Parathyroid adenoma (tissue), 2 donors: ENCODE measurements at regions not wholly inside any gene's neighbourhood (a gene's known extent, or its start where the extent isn't known, plus 50 kb on each side); places are given as distances from the start of the nearest gene placed in this dataset.

Experiments
- H2AFZ ChIP-seq: fragments of 300-600 bp; sonication (generic); one replicate; pipeline ENCODE4 v1.7.0; 2017; ENCODE audit warnings: antibody characterized with exemption, mild to moderate bottlenecking
- H3K27ac ChIP-seq: fragments of 300-600 bp; sonication (generic); one replicate; pipeline ENCODE4 v1.7.0; 2017
- H3K27me3 ChIP-seq: fragments of 300-600 bp; sonication (generic); one replicate; pipeline ENCODE4 v1.7.0; 2017; ENCODE audit warnings: low read length; ENCODE audit not compliant: control insufficient read depth, insufficient read depth
- H3K36me3 ChIP-seq: fragments of 300-600 bp; sonication (generic); one replicate; pipeline ENCODE4 v1.7.0; 2017; ENCODE audit warnings: low read length; ENCODE audit not compliant: control insufficient read depth, insufficient read depth
- H3K4me1 ChIP-seq: fragments of 300-600 bp; sonication (generic); one replicate; pipeline ENCODE4 v1.7.0; 2017; ENCODE audit warnings: control low read depth
- H3K4me2 ChIP-seq: fragments of 300-600 bp; sonication (generic); one replicate; pipeline ENCODE4 v1.7.0; 2017; ENCODE audit warnings: low read length
- H3K4me3 ChIP-seq: fragments of 300-600 bp; sonication (generic); one replicate; pipeline ENCODE4 v1.7.0; 2017; ENCODE audit warnings: low read depth, low read length
- H3K79me2 ChIP-seq: fragments of 300-600 bp; sonication (generic); one replicate; pipeline ENCODE4 v1.7.0; 2017; ENCODE audit warnings: control low read depth
- H3K9ac ChIP-seq: fragments of 300-600 bp; sonication (generic); one replicate; pipeline ENCODE4 v1.7.0; 2017; ENCODE audit warnings: mild to moderate bottlenecking
- H3K9me3 ChIP-seq: fragments of 300-600 bp; sonication (generic); one replicate; pipeline ENCODE4 v1.7.0; 2017; ENCODE audit warnings: low read length; ENCODE audit not compliant: control insufficient read depth
- CTCF ChIP-seq: fragments of 300-600 bp; sonication (generic); IDR thresholded peaks from one replicate; pipeline ENCODE4 v1.7.0; 2017; ENCODE audit warnings: antibody characterized with exemption, mild to moderate bottlenecking
- donor health status: primary hyperparathyroidism.

GRCh38 chr2:40953341-40953740 lies 501.5 kb upstream of the SLC8A1 start:
- no peak overlapping the region for H3K27ac ChIP-seq
- no peaks in the 10 kb centered on the region for H3K36me3 ChIP-seq
- H3K4me3 ChIP-seq, result no peak overlapping the region
- no peak for TF ChIP-seq CTCF
- no peaks in the 10 kb centered on the region for H3K79me2 ChIP-seq
- H3K9me3 ChIP-seq, result no peaks in the 10 kb centered on the region
- no peaks in the 10 kb centered on the region for H3K27me3 ChIP-seq
- H3K4me2 ChIP-seq, result no peak overlapping the region
- no peak overlapping the region for H2AFZ ChIP-seq
- H3K4me1 ChIP-seq, result no peaks in the 10 kb centered on the region
- no peak overlapping the region for H3K9ac ChIP-seq

- Histone ChIP-seq H2AFZ (no peak overlapping the region), H3K4me1 (no peaks in the 10 kb centered on the region), H3K36me3 (no peaks in the 10 kb centered on the region), H3K27ac (no peak overlapping the region), H3K9ac (no peak overlapping the region), H3K79me2 (no peaks in the 10 kb centered on the region), H3K4me2 (no peak overlapping the region), H3K4me3 (no peak overlapping the region), H3K27me3 (no peaks in the 10 kb centered on the region), H3K9me3 (no peaks in the 10 kb centered on the region)
- TF ChIP-seq CTCF, result no peak
These were observed 503.2 kb upstream of the SLC8A1 start for GRCh38 chr2:40955042-40955441.

- no peak overlapping the region for H3K27ac ChIP-seq
- no peak overlapping the region for H3K4me3 ChIP-seq
- H3K4me2 ChIP-seq, result no peak overlapping the region
- no peak overlapping the region for H3K9ac ChIP-seq
- no peaks in the 10 kb centered on the region for H3K4me1 ChIP-seq
- H3K9me3 ChIP-seq, result no peaks in the 10 kb centered on the region
- H2AFZ ChIP-seq, result no peak overlapping the region
- no peak for TF ChIP-seq CTCF
- H3K79me2 ChIP-seq, result no peaks in the 10 kb centered on the region
- H3K36me3 ChIP-seq, result no peaks in the 10 kb centered on the region
- H3K27me3 ChIP-seq, result no peaks in the 10 kb centered on the region
These were observed 503.7 kb upstream of the SLC8A1 start for GRCh38 chr2:40955635-40956034.

GRCh38 chr2:40957508-40957907 lies 505.6 kb upstream of the SLC8A1 start:
- no peaks in the 10 kb centered on the region for H3K79me2 ChIP-seq
- no peaks in the 10 kb centered on the region for H3K9me3 ChIP-seq
- H3K36me3 ChIP-seq, result no peaks in the 10 kb centered on the region
- H3K27me3 ChIP-seq, result no peaks in the 10 kb centered on the region
- H2AFZ ChIP-seq, result no peak overlapping the region
- no peak overlapping the region for H3K9ac ChIP-seq
- no peak overlapping the region for H3K4me2 ChIP-seq
- no peak overlapping the region for H3K27ac ChIP-seq
- no peaks in the 10 kb centered on the region for H3K4me1 ChIP-seq
- TF ChIP-seq CTCF, result no peak
- H3K4me3 ChIP-seq, result no peak overlapping the region

GRCh38 chr2:40962026-40962425 lies 510.1 kb upstream of the SLC8A1 start:
- H3K9me3 ChIP-seq, result no peaks in the 10 kb centered on the region
- H2AFZ ChIP-seq, result no peak overlapping the region
- no peaks in the 10 kb centered on the region for H3K36me3 ChIP-seq
- no peak overlapping the region for H3K27ac ChIP-seq
- no peak overlapping the region for H3K4me2 ChIP-seq
- no peaks in the 10 kb centered on the region for H3K4me1 ChIP-seq
- H3K9ac ChIP-seq, result no peak overlapping the region
- TF ChIP-seq CTCF, result no peak
- no peaks in the 10 kb centered on the region for H3K27me3 ChIP-seq
- no peak overlapping the region for H3K4me3 ChIP-seq
- no peaks in the 10 kb centered on the region for H3K79me2 ChIP-seq
